ENCODE measurements at regions not wholly inside any gene's neighbourhood (a gene's known extent, or its start where the extent isn't known, plus 50 kb on each side); places are given as distances from the start of the nearest gene placed in this dataset.

DNA sequence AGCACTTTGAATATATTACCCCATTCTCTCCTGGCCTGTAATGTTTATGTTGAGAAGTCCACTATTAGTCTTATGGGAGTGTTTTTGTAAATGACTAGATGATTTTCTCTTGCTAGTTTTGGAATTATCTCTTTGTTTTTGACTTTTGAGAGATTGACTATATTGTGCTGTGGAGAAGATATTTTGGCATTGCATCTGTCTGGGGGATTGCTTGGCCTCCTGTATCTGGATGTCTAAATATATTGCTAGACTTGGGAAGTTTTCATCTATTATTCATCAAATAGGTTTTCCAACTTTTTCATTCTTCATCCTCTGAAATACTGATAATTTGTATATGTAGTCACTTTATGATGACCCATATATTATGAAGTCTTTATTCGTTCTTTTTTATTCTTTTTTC lies 277.1 kb upstream of the PCDH15 start (continued):
- TF ChIP-seq, protein P1, sequence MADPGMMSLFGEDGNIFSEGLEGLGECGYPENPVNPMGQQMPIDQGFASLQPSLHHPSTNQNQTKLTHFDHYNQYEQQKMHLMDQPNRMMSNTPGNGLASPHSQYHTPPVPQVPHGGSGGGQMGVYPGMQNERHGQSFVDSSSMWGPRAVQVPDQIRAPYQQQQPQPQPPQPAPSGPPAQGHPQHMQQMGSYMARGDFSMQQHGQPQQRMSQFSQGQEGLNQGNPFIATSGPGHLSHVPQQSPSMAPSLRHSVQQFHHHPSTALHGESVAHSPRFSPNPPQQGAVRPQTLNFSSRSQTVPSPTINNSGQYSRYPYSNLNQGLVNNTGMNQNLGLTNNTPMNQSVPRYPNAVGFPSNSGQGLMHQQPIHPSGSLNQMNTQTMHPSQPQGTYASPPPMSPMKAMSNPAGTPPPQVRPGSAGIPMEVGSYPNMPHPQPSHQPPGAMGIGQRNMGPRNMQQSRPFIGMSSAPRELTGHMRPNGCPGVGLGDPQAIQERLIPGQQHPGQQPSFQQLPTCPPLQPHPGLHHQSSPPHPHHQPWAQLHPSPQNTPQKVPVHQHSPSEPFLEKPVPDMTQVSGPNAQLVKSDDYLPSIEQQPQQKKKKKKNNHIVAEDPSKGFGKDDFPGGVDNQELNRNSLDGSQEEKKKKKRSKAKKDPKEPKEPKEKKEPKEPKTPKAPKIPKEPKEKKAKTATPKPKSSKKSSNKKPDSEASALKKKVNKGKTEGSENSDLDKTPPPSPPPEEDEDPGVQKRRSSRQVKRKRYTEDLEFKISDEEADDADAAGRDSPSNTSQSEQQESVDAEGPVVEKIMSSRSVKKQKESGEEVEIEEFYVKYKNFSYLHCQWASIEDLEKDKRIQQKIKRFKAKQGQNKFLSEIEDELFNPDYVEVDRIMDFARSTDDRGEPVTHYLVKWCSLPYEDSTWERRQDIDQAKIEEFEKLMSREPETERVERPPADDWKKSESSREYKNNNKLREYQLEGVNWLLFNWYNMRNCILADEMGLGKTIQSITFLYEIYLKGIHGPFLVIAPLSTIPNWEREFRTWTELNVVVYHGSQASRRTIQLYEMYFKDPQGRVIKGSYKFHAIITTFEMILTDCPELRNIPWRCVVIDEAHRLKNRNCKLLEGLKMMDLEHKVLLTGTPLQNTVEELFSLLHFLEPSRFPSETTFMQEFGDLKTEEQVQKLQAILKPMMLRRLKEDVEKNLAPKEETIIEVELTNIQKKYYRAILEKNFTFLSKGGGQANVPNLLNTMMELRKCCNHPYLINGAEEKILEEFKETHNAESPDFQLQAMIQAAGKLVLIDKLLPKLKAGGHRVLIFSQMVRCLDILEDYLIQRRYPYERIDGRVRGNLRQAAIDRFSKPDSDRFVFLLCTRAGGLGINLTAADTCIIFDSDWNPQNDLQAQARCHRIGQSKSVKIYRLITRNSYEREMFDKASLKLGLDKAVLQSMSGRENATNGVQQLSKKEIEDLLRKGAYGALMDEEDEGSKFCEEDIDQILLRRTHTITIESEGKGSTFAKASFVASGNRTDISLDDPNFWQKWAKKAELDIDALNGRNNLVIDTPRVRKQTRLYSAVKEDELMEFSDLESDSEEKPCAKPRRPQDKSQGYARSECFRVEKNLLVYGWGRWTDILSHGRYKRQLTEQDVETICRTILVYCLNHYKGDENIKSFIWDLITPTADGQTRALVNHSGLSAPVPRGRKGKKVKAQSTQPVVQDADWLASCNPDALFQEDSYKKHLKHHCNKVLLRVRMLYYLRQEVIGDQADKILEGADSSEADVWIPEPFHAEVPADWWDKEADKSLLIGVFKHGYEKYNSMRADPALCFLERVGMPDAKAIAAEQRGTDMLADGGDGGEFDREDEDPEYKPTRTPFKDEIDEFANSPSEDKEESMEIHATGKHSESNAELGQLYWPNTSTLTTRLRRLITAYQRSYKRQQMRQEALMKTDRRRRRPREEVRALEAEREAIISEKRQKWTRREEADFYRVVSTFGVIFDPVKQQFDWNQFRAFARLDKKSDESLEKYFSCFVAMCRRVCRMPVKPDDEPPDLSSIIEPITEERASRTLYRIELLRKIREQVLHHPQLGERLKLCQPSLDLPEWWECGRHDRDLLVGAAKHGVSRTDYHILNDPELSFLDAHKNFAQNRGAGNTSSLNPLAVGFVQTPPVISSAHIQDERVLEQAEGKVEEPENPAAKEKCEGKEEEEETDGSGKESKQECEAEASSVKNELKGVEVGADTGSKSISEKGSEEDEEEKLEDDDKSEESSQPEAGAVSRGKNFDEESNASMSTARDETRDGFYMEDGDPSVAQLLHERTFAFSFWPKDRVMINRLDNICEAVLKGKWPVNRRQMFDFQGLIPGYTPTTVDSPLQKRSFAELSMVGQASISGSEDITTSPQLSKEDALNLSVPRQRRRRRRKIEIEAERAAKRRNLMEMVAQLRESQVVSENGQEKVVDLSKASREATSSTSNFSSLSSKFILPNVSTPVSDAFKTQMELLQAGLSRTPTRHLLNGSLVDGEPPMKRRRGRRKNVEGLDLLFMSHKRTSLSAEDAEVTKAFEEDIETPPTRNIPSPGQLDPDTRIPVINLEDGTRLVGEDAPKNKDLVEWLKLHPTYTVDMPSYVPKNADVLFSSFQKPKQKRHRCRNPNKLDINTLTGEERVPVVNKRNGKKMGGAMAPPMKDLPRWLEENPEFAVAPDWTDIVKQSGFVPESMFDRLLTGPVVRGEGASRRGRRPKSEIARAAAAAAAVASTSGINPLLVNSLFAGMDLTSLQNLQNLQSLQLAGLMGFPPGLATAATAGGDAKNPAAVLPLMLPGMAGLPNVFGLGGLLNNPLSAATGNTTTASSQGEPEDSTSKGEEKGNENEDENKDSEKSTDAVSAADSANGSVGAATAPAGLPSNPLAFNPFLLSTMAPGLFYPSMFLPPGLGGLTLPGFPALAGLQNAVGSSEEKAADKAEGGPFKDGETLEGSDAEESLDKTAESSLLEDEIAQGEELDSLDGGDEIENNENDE (IDR thresholded peaks at IDR 0.05; ENCODE audit: insufficient replicate concordance, low read length), result no peak
- TF ChIP-seq JUN (IDR thresholded peaks at IDR 0.05; ENCODE audit: low read depth, low read length) (no peak), TBP (IDR thresholded peaks at IDR 0.05; ENCODE audit: low read depth, low read length) (no peak), POLR2A (IDR thresholded peaks at IDR 0.05; ENCODE audit: control extremely low read depth in 1 of 2, low read depth in 2 of 2, low read length in 2 of 2) (no peak)

All from H1 (cell line).